ENCODE measurements at regions not wholly inside any gene's neighbourhood (a gene's known extent, or its start where the extent isn't known, plus 50 kb on each side); places are given as distances from the start of the nearest gene placed in this dataset.

DNA sequence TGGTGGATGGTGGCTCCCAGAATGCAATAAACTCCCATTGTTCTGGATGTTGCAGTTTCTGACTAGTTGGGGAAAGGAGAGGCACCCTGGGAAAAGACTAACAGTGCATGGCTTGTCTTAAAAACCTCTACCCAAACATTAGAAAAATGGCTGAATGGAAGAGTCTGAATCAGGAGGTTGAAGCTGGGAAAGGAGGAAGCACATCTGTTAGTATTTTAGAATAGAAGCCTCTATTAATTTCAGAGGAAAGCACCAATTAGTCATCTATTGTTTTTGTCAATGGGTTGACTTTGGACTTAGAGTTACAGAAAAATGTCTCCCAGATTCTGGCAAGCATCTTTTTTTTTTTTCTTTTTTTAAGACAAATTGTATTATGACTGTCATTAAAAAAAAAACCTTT lies 56.1 kb upstream of the ELMO1 start:
- no peaks in the 10 kb centered on the region for H3K9me3 Mint-ChIP-seq
- H3K36me3 Mint-ChIP-seq (ENCODE audit: low read depth), result no peaks in the 10 kb centered on the region
- H3K27ac Mint-ChIP-seq, result no peak overlapping the region
- H3K4me3 Mint-ChIP-seq, result no peak overlapping the region
- peaks cover 7% of the 10 kb centered on the region for H3K27me3 Mint-ChIP-seq
- no peaks in the 10 kb centered on the region for H3K4me1 Mint-ChIP-seq
- no peak for ATAC-seq (replicated peaks)

DNA sequence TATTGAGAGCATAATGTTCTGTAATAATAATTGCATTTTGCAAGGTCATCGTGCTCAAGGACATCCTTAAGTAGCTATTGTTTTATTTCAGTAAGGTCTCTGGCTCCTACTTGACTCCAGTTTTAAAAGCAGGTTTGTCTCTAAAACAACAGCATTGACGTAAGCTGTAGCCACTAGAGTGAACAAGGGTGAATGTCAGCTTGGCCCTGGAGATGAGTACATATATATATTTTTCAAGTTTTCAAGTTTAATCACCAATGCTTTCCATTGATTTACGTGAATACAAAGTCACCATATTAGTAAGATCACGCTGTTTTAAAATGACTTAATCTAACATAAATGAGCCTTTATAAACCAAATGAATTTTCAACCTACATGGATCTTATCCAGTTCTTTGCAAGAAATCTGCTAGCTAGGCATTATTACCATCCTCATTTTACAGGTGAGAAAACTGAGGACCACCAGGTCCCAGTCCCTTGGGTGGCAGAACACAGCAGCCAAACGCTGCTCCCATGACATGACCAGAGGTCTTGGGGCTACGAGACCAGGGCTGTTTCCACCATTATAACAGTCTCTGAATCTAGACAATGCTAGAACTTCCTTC lies 57.2 kb upstream of the ELMO1 start:
- no peaks in the 10 kb centered on the region for H3K9me3 Mint-ChIP-seq
- H3K4me1 Mint-ChIP-seq, result no peaks in the 10 kb centered on the region
- no peaks in the 10 kb centered on the region for H3K36me3 Mint-ChIP-seq (ENCODE audit: low read depth)
- no peak overlapping the region for H3K27ac Mint-ChIP-seq
- peak; percentile 37 for ATAC-seq (replicated peaks)
- H3K4me3 Mint-ChIP-seq, result no peak overlapping the region
- peaks cover 7% of the 10 kb centered on the region for H3K27me3 Mint-ChIP-seq

DNA sequence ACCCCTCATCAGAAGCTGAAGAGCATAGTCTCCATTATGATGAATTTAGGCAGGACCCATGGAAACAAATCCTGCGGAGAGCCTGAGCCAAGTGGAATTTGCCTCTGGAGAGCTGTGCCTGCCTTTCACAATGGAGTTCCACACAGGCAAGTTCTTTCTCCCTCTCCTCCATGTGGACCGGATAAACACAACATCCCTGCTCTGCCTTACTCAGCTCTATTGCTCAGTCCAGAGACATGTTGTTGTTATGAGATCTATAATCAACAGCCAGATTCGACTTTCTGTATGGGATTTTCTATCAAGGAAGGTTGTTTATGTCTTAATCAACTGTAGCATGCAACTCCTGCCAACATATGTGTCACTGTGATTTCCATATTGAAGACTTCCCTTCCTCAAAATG lies 59.5 kb upstream of the ELMO1 start:
- no peaks in the 10 kb centered on the region for H3K9me3 Mint-ChIP-seq
- peaks cover 12% of the 10 kb centered on the region for H3K27me3 Mint-ChIP-seq
- no peak overlapping the region for H3K4me3 Mint-ChIP-seq
- no peak overlapping the region for H3K27ac Mint-ChIP-seq
- no peak for ATAC-seq (replicated peaks)
- H3K4me1 Mint-ChIP-seq, result no peaks in the 10 kb centered on the region
- H3K36me3 Mint-ChIP-seq (ENCODE audit: low read depth), result no peaks in the 10 kb centered on the region

DNA sequence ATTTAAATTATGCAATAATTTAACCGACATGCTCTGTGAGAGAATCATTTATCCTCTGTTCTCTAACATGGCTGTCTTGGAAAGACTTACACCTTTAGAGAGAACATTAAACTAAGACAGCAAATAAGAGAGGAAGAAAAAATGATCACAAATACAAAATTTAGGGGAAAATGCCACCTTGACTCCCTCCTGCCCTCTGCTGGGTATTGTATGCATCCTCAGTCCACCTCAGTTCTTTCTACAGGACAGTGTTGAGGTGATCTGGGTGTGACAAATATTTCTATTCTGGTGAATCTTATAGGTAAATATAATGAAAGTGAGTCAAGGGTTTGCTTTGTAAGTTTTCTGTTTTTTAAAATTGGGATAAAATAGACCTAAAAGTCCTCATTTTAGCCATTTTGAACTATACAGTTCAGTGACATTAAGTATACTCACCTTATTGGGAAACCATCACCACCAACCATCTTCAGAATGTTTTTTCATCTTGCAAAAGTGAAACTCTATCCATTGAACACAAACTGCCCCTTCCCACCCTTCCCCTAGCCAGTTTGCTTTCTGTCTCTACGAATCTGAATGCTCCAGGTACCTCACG lies 61.5 kb upstream of the ELMO1 start:
- H3K9me3 Mint-ChIP-seq, result no peaks in the 10 kb centered on the region
- no peaks in the 10 kb centered on the region for H3K36me3 Mint-ChIP-seq (ENCODE audit: low read depth)
- no peak overlapping the region for H3K27ac Mint-ChIP-seq
- H3K27me3 Mint-ChIP-seq, result peaks cover 9% of the 10 kb centered on the region
- H3K4me3 Mint-ChIP-seq, result no peak overlapping the region
- no peaks in the 10 kb centered on the region for H3K4me1 Mint-ChIP-seq
- peak; percentile 57 for ATAC-seq (replicated peaks)

DNA sequence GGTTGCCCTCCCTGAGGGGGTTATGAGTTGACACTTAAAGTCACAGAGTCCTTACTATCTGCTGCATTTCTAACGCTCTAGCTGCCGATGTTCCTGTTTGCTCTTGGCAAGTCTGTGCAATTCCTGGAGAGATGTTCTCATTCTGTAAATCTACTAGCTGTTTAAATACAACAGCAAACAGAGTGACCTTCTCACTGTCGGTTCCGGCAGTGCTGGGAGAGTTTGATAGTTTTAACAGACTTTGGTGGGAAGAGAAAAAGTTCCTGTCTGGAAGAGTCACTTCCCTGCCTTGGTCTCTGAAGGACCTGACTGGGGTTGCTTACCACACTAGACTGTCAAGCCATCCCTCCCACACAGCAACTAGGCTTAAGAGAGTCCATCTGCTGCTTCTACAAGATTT lies 63.3 kb upstream of the ELMO1 start:
- no peak overlapping the region for H3K27ac Mint-ChIP-seq
- no peaks in the 10 kb centered on the region for H3K9me3 Mint-ChIP-seq
- H3K4me3 Mint-ChIP-seq, result no peak overlapping the region
- H3K36me3 Mint-ChIP-seq (ENCODE audit: low read depth), result no peaks in the 10 kb centered on the region
- H3K4me1 Mint-ChIP-seq, result no peaks in the 10 kb centered on the region
- ATAC-seq (replicated peaks), result no peak
- H3K27me3 Mint-ChIP-seq, result peaks cover 13% of the 10 kb centered on the region

DNA sequence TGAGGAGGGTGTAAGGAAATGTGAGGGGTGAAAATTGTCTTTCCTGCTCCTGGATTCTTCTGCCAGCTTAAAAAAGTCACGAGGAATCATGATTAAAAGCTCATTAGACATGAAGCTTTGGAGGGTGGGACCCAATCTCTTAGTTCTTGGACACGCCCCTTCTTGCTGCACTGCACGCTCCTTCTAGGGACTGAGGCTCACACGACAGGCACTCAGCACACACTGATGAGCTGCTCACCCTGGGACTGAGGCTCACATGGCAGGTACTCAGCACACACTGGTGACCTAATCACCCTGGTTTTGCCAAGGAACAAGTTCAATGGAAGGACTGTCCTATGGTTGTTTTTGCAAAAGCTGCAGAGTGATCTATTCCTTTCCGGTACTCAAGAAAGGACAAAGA lies 65.8 kb upstream of the ELMO1 start:
- Mint-ChIP-seq H3K4me3 (no peak overlapping the region), H3K27ac (no peak overlapping the region), H3K36me3 (ENCODE audit: low read depth) (no peaks in the 10 kb centered on the region), H3K9me3 (no peaks in the 10 kb centered on the region), H3K27me3 (peaks cover 9% of the 10 kb centered on the region), H3K4me1 (no peaks in the 10 kb centered on the region)
- no peak for ATAC-seq (replicated peaks)

DNA sequence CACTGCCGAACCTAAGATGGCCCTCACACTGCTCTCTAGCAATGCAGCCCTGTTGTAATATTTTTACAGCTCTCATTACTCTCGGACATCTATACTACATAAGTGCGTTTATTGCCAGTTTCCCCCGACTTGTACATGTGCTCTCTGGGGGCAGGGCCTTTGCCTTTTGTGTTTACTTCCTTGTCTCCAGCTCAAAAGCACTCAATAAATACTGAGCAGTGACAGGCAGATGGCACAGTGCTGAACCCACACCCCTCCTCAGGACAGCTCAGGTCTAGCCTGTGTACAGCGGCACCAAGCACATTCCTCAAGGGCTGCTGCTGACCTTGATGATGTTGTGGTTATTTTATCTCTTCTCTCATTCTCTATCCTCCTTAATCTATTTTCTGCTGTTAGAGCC lies 68.0 kb upstream of the ELMO1 start:
- Mint-ChIP-seq H3K36me3 (ENCODE audit: low read depth) (no peaks in the 10 kb centered on the region), H3K27ac (no peak overlapping the region), H3K27me3 (peaks cover 12% of the 10 kb centered on the region), H3K4me3 (no peak overlapping the region), H3K9me3 (no peaks in the 10 kb centered on the region), H3K4me1 (no peaks in the 10 kb centered on the region)
- no peak for ATAC-seq (replicated peaks)

DNA sequence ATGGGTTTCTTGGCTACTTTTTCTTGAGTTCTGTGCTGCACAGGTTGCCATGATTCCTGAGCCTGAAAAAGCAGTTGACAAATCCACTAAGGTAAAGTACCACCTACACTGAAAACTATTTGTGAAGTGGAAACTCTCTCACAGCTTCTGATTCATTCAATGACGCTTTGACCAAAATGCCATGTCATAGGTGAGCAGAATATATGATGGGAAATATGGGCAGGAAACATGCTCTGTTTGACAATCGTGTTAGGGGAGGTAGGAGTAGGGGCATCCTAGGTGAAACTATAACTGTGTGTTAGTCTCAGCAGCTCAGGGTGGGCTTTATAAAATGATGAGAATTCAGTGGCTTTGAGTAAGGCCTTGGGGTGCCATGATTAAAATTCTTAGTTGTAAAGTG lies 69.6 kb upstream of the ELMO1 start:
- peaks cover 10% of the 10 kb centered on the region for H3K27me3 Mint-ChIP-seq
- H3K9me3 Mint-ChIP-seq, result no peaks in the 10 kb centered on the region
- H3K27ac Mint-ChIP-seq, result no peak overlapping the region
- H3K4me1 Mint-ChIP-seq, result no peaks in the 10 kb centered on the region
- ATAC-seq (replicated peaks), result peak; percentile 70
- H3K36me3 Mint-ChIP-seq (ENCODE audit: low read depth), result no peaks in the 10 kb centered on the region
- H3K4me3 Mint-ChIP-seq, result no peak overlapping the region

DNA sequence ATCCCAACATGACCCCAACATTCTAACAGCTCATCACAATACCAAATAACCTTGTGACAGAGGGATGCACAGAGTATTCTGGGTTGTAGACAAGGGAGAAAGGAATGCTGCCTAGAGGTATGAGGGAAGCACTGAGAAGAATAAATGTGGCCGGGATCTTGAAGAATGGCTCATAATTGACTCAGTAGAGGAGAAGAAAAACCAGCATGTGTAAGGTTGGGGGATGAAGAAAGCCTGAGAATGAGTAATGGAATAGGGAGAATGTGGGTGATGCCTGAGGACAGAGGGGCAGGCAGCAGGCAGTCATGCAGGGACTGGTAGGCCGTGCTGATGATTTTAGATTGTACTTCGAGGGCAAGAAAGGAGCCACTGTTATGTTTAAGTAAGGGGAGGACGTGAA lies 75.4 kb upstream of the ELMO1 start:
- no peaks in the 10 kb centered on the region for H3K4me1 Mint-ChIP-seq
- H3K36me3 Mint-ChIP-seq (ENCODE audit: low read depth), result no peaks in the 10 kb centered on the region
- H3K9me3 Mint-ChIP-seq, result no peaks in the 10 kb centered on the region
- no peak overlapping the region for H3K27ac Mint-ChIP-seq
- H3K4me3 Mint-ChIP-seq, result no peak overlapping the region
- H3K27me3 Mint-ChIP-seq, result peaks cover 21% of the 10 kb centered on the region
- ATAC-seq (replicated peaks), result no peak

DNA sequence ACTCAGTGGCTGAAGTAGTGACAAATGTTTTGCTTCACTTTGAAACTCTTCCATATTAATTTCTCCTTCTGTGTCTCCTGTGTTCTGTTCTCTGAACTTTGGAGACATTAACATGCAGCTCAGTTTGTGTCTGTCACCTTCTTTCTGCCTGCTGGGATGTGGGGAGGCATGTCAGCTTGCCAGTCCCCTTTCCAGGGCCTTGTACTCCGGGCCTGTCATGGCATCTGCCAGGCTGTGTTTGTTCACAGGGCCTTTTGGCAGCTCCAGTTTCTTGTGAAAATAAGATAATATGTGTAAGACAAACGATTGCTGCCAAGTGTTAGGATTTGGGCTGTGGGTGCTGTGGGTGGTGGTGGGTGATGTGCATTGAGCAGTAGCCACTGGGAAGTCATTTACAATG lies 76.1 kb upstream of the ELMO1 start:
- no peak for ATAC-seq (replicated peaks)
- H3K4me3 Mint-ChIP-seq, result no peak overlapping the region
- peaks cover 18% of the 10 kb centered on the region for H3K27me3 Mint-ChIP-seq
- H3K9me3 Mint-ChIP-seq, result no peaks in the 10 kb centered on the region
- H3K36me3 Mint-ChIP-seq (ENCODE audit: low read depth), result no peaks in the 10 kb centered on the region
- no peaks in the 10 kb centered on the region for H3K4me1 Mint-ChIP-seq
- no peak overlapping the region for H3K27ac Mint-ChIP-seq

DNA sequence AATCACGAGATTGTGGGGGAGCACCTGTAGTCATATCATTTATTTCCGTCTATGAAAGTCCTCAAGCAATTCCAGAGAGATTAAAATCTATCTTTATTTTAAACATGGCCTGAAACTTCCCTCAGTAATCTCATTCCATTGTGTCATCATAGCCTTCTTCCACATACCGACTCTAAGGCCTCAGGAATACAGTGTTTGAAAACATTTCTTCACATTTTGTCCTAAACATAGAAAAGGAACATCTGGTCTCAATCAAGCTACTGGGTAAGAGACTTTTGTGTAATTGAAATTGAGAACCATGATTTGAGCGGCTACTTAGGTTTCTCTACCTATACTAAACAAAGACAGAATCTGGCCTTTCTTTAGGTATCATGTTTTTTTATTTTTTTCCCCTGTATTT lies 78.0 kb upstream of the ELMO1 start:
- Mint-ChIP-seq H3K9me3 (no peaks in the 10 kb centered on the region), H3K4me3 (no peak overlapping the region), H3K36me3 (ENCODE audit: low read depth) (no peaks in the 10 kb centered on the region), H3K27me3 (peaks cover 23% of the 10 kb centered on the region), H3K27ac (no peak overlapping the region), H3K4me1 (no peaks in the 10 kb centered on the region)
- ATAC-seq (replicated peaks), result no peak

DNA sequence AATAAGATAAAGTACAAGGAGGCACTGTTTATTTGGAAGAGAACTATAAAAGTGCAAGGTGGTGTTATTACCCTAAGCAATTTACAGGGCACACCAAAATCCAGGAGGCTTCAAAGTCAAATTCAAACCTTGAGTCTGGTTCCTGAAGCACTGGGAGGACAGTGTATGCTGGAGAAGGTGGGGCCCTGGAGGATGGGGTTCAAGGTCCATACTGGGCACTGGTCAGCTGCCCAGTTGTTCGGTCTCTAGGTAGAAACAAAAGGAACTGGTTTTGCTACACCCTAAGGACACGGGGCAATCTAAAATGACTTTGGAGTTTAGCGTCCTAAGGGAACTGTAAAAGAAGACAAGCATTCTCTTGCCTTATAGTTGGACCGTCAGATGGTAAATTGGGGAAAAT lies 78.4 kb upstream of the ELMO1 start:
- no peak for ATAC-seq (replicated peaks)
- Mint-ChIP-seq H3K36me3 (ENCODE audit: low read depth) (no peaks in the 10 kb centered on the region), H3K4me1 (no peaks in the 10 kb centered on the region), H3K27ac (no peak overlapping the region), H3K9me3 (no peaks in the 10 kb centered on the region), H3K27me3 (peaks cover 23% of the 10 kb centered on the region), H3K4me3 (no peak overlapping the region)

DNA sequence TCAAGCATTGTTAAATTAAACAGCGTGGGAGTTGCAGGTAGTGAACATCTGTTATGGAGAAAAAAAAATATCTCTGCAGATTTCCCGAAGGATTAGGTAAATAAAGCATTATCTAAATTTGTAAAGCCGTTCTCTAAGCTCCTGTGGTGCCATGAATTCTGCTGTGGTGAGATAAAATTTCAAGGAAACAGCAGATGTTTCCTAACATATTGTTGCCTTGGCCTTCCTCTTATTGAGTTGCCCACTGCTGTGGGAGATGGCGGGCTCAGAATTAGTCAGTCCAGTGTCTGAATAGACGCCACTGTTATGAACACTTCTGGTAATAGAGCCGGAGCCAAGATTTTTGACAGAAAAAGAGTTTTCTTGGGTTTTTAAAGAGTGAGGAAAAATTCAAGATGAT lies 82.6 kb upstream of the ELMO1 start:
- H3K36me3 Mint-ChIP-seq (ENCODE audit: low read depth), result no peaks in the 10 kb centered on the region
- ATAC-seq (replicated peaks), result no peak
- no peak overlapping the region for H3K4me3 Mint-ChIP-seq
- no peak overlapping the region for H3K27ac Mint-ChIP-seq
- no peaks in the 10 kb centered on the region for H3K9me3 Mint-ChIP-seq
- peaks cover 16% of the 10 kb centered on the region for H3K27me3 Mint-ChIP-seq
- H3K4me1 Mint-ChIP-seq, result no peaks in the 10 kb centered on the region

DNA sequence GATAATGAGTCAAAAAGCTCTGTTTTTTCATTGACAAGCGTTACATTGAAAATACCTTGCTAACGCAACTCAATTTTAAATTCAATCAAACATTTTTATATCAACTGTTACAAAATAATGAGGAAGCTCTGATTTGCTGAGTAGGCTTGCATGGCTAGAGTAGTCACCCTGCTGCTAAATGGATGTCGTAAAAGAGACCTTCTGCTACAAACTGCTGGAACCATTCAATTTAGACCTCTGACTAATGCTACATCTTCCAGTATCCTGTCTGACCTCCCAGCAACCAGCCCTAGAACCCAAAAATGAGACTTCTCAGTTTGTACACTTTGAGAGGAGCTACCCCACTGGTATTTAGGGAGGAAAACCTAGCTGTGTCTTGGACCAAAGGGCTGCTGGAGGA lies 84.0 kb upstream of the ELMO1 start:
- ATAC-seq (replicated peaks), result no peak
- Mint-ChIP-seq H3K4me3 (no peak overlapping the region), H3K27ac (no peak overlapping the region), H3K4me1 (no peaks in the 10 kb centered on the region), H3K9me3 (no peaks in the 10 kb centered on the region), H3K27me3 (peaks cover 10% of the 10 kb centered on the region), H3K36me3 (ENCODE audit: low read depth) (no peaks in the 10 kb centered on the region)

DNA sequence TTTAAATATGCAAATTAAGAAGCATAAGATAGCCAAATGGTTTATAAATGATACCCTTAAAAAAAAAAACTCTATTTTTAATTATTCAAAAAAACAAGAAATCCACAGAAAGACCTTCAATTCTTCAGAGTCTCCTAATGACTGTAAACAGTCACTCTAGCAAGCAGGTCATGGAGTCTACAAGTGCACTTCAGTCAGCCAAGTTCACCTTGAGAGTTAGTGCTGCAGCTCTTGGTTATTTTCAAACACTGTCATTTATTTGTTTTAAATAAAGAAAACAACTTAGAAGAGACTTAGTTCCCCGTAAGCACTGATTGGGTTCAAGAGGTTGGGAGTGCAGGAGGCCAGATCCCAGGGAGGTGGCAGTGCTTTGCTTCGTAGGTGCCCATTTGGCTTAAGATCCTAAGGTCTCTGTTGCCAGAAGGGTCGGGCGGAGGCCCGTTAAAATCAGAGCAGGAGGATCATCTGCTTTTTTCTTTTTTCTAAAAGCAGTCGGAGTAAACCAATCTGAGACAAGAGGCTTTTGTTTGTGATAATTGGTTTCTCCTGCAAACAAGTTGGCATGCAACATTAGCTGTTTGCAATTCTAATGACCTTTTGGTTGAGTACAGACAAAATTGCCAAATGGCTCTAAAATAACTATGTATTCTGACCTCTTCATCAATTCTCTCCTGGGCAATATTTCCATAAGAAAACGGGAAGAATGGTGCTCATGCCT lies 86.4 kb upstream of the ELMO1 start:
- ATAC-seq (replicated peaks), result no peak
- Mint-ChIP-seq H3K4me1 (no peaks in the 10 kb centered on the region), H3K27ac (no peak overlapping the region), H3K36me3 (ENCODE audit: low read depth) (no peaks in the 10 kb centered on the region), H3K9me3 (no peaks in the 10 kb centered on the region), H3K4me3 (no peak overlapping the region), H3K27me3 (peaks cover 10% of the 10 kb centered on the region)

All from activated T-helper 17 cell treated with anti-CD3 and anti-CD28 coated beads, Interleukin-2, amount 50 U/mL, for 72 hours (primary cell).